Ramos (cell line): ENCODE measurements at regions not wholly inside any gene's neighbourhood (a gene's known extent, or its start where the extent isn't known, plus 50 kb on each side); places are given as distances from the start of the nearest gene placed in this dataset.
"Not testable (repeated sequence)": the region's sequence is repeated elsewhere in the genome, so short reads cannot be mapped to it uniquely, and the experiment has no call there.

Experiments used
- in situ Hi-C: fragments of 300-500 bp; cut with MboI; formaldehyde crosslinking; loops from one replicate; pipeline ENCODE4 v1.14.3; 2022; ENCODE audit warnings: low sequenced_read_pairs; ENCODE audit not compliant: unreplicated experiment

- in situ Hi-C loops, result no loop called here
Observed at GRCh38 chr4:65014078-65014477, 604.8 kb upstream of the TECRL start.

DNA sequence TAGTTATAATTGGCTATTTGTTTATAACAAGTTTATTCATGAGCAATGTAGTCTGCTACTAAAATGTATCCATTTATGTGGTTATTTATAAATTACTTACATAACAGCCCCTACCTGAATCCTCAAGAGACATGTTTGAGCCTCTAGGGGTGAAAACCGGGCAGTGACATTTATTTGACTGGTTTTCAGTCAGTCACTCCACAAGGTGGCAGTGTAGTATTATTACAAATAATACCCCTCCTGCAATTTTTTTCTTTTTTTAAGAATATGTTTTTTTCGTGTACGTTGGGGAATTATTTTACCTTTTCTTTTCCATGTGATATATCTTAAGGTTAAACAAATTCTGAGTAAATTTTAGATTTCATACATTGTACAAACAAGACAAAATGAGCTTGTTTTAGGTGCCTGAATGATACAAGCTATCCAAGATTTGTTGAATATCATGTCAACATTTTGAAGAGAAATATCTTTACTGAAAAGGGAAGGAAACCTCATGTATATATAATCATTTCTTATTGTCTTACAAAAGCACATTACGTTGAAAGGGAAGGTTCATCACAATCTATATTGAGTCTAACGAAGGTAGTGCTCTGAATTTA lies 598.7 kb upstream of the TECRL start:
- in situ Hi-C loops, result no loop called here

DNA sequence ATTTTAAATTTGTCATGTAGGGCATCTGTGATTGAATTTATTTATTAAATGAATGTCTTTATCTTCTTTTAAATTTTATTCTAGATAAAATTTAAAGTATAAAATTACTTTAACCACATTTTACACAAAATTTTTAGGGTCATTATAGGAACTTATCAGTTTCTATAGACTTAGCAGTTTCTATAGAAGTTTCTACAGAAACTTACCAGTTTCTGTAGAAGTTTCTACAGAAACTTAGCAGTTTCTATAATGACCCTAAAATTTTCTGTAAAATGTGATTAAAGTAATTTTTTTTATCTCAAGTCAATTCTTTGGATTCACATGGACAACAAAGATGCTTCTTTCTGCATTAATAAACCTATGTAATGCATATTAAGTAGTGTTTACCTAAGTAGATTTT lies 565.9 kb upstream of the TECRL start:
- in situ Hi-C loops, result no loop called here

GRCh38 chr4:64969081-64969480 lies 559.8 kb upstream of the TECRL start:
- in situ Hi-C loops, result no loop called here

DNA sequence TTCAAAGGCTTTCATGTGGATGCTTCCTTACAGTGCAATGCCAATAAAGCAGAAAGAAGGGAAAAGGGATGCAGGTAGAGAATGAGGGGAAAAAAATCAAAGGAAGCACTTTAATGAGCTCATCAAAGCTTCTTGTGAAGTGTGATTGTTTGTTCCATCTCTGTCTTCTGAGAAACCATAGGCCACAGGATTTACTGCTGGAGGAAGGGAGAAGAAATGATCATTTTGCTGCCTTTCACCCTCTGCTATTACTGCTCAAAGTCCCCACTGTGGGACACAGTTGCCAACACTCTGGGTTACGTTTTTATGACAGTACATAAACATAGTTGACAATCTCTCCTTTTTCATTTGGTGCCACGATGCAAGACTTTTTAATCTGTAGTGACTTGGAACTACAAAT lies 558.0 kb upstream of the TECRL start:
- in situ Hi-C loops, result no loop called here

DNA sequence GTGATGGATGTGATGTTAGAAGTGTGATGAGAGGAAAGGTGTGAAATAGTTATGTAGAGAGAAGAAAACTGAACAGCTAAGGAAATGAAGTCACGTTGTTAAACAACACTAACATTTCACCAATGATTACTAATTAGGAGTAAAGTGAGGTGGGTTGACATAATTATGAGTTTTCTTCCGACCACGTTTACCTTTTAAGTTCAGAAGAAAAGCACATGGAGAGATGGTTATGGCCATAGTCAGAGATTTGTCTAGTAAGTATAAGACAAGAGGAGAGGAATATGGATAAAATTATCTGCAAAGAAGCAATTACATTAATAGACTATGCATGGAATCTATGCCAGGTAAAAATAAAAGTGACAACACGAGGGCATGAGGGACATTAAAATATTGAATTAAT lies 551.3 kb upstream of the TECRL start:
- in situ Hi-C loops, result no loop called here

DNA sequence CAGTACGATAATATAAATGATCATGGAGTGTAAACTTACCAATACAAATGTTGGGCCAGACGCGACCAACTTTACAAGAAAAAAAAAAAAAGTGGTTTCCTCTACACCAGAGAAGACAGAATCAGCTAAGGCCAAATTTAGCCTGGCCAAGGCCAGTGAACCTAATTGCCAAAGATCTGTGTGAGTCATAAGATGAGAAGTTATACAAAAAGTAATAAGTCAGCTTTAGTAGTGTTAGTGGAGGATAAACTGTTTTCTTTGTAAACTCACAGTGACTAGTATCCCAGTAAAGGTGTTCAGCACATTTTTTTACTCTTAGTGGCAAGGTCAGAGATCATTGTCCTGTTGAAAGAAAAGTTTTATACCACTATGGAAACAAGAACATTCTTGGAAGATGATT lies 531.4 kb upstream of the TECRL start:
- in situ Hi-C loops, result no loop called here

GRCh38 chr4:64935469-64936001 lies 526.3 kb upstream of the TECRL start:
- in situ Hi-C loops, result no loop called here

- in situ Hi-C loops, result no loop called here
Observed at GRCh38 chr4:64911846-64912245, 502.6 kb upstream of the TECRL start.

- in situ Hi-C loops, result no loop called here
Observed at GRCh38 chr4:64903986-64904385, 494.7 kb upstream of the TECRL start.

DNA sequence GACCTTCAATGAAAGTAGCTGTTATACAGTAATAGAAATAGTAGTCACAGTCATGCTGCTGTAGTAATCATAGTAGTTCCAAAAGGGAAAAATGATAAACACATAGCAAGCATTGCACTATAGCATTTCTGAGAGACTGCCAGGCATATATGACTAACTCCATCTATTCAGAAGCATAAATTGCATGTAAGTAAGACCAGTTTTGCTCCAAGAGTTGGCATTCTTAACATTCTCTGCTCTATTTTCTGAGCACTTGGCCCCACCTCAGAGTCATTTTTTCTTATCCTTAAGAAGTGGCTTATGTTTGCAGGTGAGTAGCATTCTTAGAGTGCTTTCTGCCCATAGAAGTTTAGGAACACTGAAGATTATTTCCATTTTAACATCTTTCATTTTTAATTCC lies 490.3 kb upstream of the TECRL start:
- in situ Hi-C loops, result no loop called here

DNA sequence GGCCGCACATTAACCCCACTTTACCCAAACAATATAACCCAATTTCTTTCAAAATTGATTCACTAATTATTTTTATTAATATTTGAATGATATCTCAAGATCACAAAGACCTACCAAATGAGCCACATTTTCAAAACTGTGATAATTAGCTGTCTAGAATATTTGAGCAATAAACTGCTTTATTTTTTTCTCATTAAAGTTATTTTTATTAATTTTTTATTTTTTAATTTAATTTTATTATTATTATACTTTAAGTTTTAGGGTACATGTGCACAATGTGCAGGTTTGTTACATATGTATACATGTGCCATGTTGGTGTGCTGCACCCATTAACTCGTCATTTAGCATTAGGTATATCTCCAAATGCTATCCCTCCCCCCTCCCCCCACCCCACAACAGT lies 489.8 kb upstream of the TECRL start:
- in situ Hi-C loops, result not testable (repeated sequence)

GRCh38 chr4:64897683-64898082 lies 488.4 kb upstream of the TECRL start:
- in situ Hi-C loops, result no loop called here

DNA sequence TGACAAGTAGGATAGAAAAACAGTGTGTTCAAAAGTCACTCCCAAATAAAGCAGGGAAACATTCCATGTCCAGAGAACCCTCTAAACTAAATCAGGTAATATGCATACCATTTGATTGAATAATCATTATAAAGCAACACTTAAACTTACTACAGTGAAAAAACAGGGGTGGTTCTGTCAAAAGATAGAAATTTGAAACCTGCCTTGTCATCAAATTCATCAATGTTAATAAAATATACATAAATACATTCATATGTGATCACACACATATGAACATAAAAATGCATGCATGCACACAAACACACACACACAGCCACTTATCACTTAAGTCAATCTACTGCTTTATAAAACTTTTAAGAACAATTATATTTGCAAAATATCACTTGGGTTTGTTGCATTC lies 485.8 kb upstream of the TECRL start:
- in situ Hi-C loops, result no loop called here

- in situ Hi-C loops, result no loop called here
Observed at GRCh38 chr4:64893205-64893604, 484.0 kb upstream of the TECRL start.

GRCh38 chr4:64889906-64890610 lies 480.8 kb upstream of the TECRL start:
- in situ Hi-C loops, result no loop called here

GRCh38 chr4:64883087-64883807 lies 474.0 kb upstream of the TECRL start:
- in situ Hi-C loops, result no loop called here

GRCh38 chr4:64882311-64883086 lies 473.2 kb upstream of the TECRL start:
- in situ Hi-C loops, result no loop called here

- in situ Hi-C loops, result no loop called here
Observed at GRCh38 chr4:64880557-64880956, 471.3 kb upstream of the TECRL start.

DNA sequence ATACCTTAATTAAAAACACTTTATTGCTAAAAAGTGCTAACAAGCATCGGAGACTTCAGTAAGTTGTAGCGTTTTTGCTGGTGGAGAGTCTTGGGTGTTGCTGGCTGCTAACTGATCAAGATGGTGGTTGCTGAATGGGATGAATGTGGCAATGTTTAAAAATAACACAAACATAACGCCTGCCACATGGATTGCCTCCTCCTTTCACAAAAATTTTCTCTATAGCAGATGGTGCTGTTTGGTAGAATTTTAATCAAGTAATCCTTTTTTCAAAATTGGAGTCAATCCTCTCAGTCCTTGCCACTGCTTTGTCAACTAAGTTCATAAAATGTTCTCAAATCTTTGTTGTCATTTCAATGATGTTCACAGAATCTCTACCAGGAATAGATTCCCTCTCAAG lies 466.8 kb upstream of the TECRL start:
- in situ Hi-C loops, result no loop called here

DNA sequence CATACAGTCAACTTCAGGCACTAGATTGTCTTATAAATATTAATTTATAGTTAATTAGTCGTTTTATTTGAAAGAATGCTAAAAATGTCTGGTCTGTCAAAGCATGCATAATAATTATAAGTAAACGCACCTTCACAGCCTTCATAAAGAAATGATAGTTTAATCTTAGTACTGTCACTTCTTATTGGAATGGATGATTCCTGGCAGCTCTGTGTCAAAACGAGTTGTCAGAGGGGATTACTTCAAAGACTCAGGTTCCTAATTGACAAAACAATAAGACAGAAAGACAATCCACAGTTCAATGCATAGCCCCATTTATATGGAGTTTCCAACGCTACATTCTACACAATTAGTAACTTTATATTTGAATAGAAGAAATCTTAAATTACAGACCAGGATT lies 461.3 kb upstream of the TECRL start:
- in situ Hi-C loops, result no loop called here
